ENCODE measurements at regions not wholly inside any gene's neighbourhood (a gene's known extent, or its start where the extent isn't known, plus 50 kb on each side); places are given as distances from the start of the nearest gene placed in this dataset.
"Not testable (repeated sequence)": the region's sequence is repeated elsewhere in the genome, so short reads cannot be mapped to it uniquely, and the experiment has no call there.

DNA sequence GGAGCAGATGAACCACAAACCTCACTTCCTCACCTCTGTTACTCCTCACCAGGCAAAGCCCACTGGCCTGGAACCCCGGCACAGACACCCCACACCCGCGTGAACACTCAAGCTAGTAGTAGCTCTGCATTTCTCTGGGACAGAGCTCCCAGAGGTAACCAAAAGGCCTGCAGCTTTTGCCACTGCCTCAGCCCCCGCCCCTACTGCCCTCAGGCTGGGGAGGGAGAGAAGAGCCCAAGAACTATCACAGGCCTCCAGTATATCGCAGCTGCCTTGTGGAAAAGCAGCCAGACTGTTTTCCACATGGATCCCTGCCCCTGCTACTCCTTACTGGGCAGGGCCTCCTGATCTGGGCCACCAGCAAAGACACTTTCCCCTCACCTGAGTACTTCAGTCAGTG, 728.7 kb upstream of the ACTRT1 start:
- no peak for DNase-seq (ENCODE audit: low read depth in 2 of 2)

DNA sequence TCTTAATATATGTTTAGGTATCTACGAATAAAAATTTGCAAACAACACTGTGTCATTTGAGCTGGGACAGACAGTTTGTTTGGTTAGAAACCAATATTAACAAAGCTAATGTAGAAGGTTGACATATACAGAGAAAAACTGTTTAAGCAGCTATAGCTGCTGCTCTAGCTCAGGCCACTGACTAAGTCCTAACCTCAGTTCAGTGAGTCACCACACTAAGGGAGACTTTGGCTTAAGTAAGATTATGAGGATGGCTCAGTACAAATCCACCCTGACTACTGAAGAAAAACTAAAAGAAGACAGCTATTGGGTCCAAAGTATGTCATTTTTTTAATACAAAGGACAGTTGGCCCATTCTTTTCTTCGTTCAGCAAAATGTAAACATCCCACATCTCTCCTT, 717.3 kb upstream of the ACTRT1 start:
- DNase-seq (ENCODE audit: low read depth in 2 of 2), result no peak

DNA sequence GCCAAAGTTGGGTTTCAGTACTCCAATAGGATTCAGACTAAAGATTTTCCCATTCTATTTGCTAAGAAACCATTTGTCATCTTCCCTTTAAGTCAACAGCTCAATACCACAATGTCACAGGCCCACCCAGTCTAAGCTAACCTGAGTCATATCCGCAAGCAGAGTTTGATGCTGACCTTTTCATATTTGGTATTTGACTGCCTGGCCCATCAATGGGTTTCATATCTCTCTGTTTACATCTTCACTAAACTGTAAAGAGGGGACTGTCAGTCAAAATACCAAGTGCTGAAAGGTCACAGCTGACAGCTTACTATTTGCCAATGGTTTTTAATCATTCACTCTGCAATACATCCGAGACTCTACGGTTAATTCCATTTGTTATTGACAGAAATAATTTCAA, 707.5 kb upstream of the ACTRT1 start:
- DNase-seq (ENCODE audit: low read depth in 2 of 2), result no peak

- DNase-seq (ENCODE audit: low read depth in 2 of 2), result no peak
These were observed 707.0 kb upstream of the ACTRT1 start for GRCh38 chrX:128759177-128759576.

DNA sequence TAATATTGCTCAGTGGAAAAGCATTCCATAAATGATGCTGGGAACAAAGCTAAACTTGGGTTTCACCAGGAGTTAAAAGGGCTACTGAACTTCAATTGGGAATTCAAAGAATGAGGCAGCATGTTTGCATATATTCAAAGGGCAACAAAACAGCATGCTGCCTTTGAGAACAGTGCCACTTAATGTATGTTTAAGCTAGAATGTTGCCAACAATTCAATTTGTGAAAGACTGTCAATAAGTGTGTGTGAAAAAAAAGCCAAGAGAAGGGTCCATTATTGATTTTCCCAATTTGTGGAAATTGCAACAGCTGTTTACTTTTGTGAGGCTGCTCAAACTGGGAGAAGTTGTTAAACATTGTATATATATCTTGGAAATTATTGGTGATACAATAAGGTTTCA, 701.9 kb upstream of the ACTRT1 start:
- no peak for DNase-seq (ENCODE audit: low read depth in 2 of 2)

DNA sequence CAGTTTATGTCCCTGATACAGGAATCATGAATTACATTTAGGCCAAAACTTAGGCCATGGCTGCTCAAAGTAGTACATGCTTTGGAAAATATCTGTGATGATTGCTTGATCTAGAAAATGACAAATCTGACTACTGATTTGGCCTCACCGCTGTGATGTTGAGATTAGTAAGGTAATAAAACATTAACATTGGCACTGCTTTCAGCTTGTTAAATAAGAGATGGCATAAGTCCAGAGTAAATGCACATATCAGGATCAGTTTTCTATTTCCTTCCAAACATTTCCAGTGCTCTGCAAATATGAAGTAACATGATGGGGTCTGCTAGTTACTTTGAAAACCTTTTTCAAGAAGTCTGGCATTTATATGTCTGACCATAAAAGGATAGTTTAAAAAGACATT, 687.3 kb upstream of the ACTRT1 start:
- no peak for DNase-seq (ENCODE audit: low read depth in 2 of 2)

DNA sequence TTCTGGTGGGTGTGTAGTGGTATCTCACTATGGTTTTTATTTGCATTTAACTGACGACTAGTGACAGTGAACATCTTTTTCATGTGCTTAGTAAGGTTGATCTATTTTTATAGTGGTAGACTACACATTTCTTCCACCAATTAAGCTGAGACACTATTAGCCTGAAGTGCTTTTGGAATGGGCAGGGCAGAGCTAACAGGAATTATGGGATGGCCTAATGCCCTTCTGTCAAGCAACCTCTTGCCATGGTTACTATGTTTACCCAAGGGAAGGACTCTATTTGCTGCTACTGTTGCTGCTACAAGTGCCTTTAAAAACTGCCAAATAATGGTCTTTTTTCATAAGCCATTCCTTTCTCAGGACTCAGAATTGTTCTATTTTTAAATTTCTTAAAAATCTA, 676.7 kb upstream of the ACTRT1 start:
- DNase-seq (ENCODE audit: low read depth in 2 of 2), result no peak

GRCh38 chrX:128717635-128718578, 665.7 kb upstream of the ACTRT1 start:
- no peak for DNase-seq (ENCODE audit: low read depth in 2 of 2)

DNA sequence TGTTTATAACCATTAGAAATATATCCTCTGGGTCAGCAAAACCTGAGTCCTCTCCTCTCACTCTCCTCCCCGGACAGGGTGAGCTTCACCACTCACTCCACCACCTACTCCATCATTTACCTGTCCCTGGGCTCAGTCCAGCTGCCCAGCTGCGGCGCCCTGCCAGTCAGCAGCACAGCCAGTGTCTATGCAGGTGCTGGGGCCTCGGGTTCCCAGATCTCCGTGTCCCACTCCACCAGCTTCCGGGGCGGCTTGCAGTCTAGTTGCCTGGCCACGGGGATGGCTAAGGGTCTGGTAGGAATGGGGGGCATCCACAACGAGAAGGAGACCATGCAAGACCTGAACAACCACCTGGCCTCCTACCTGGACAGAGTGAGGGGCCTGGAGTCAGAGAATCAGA, 662.2 kb upstream of the ACTRT1 start:
- no peak for DNase-seq (ENCODE audit: low read depth in 2 of 2)

GRCh38 chrX:128699716-128700285, 647.6 kb upstream of the ACTRT1 start:
- no peak for DNase-seq (ENCODE audit: low read depth in 2 of 2)

GRCh38 chrX:128698573-128699181, 646.5 kb upstream of the ACTRT1 start:
- no peak for DNase-seq (ENCODE audit: low read depth in 2 of 2)

GRCh38 chrX:128691872-128692271, 639.7 kb upstream of the ACTRT1 start:
- no peak for DNase-seq (ENCODE audit: low read depth in 2 of 2)

GRCh38 chrX:128685387-128685786, 633.2 kb upstream of the ACTRT1 start:
- no peak for DNase-seq (ENCODE audit: low read depth in 2 of 2)

DNA sequence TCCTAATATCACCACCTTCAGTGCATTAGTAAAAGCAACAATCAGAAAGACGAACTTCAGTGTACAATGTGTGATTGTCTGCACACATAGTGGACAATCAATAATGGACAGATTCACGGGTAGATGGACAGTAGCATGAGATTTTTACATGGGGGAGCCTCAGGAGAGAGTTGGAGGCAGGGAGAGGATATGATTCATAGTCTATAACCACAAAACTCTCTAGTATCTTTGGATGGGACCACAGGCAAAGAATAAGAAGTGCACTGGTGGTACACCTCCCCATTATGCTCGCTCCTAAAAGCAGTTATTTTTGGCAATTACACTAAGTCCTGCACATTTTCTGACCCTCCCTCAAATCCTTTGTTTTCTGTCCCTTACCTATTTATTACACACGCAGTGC, 624.4 kb upstream of the ACTRT1 start:
- DNase-seq (ENCODE audit: low read depth in 2 of 2), result no peak

GRCh38 chrX:128674326-128675086, 622.3 kb upstream of the ACTRT1 start:
- not testable (repeated sequence) for DNase-seq (ENCODE audit: low read depth in 2 of 2)

GRCh38 chrX:128664211-128664610, 612.0 kb upstream of the ACTRT1 start:
- DNase-seq (ENCODE audit: low read depth in 2 of 2), result no peak

- no peak for DNase-seq (ENCODE audit: low read depth in 2 of 2)
These were observed 601.4 kb upstream of the ACTRT1 start for GRCh38 chrX:128653524-128654060.

DNA sequence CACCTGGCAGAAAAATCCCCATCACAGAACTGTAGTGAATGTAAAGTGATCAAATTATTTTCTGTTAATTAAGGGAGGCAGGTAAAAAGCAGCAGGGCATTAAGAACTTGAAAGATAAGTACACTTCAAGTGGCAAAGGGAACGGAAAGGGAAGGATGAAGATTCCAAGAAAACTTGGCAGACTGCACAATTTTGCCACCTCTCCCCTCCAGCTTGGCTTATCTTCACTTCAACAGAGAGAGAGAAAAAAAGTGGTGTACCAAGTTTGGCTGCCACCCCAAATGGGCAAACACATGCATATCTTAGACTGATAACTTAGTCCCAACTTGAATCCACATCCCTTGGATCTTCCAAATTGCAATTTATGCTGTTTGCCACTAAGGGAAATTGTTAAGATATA, 598.1 kb upstream of the ACTRT1 start:
- no peak for DNase-seq (ENCODE audit: low read depth in 2 of 2)

GRCh38 chrX:128634754-128635153, 582.6 kb upstream of the ACTRT1 start:
- DNase-seq (ENCODE audit: low read depth in 2 of 2), result no peak

GRCh38 chrX:128623361-128623760, 571.2 kb upstream of the ACTRT1 start:
- DNase-seq (ENCODE audit: low read depth in 2 of 2), result no peak

DNA sequence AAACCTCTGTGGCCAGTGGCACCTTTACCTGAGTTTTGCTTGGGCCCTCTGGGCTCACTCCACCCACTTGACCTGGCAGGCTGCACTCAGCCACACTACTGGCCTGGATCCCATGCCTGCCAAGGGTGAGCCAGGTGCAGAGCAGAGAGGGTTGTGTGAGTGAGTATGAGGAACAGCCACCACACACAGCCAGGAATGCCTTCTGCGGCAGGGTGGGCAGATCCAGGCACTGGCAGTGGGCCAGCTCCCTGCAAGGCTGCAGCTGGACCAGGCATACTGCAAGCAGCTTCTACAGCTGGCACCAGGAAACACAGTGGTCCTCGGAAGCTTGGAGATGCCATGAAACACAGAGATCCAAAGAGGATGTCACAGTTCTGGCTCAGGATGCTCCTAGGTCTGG, 570.1 kb upstream of the ACTRT1 start:
- no peak for DNase-seq (ENCODE audit: low read depth in 2 of 2)

- no peak for DNase-seq (ENCODE audit: low read depth in 2 of 2)
These were observed 567.3 kb upstream of the ACTRT1 start for GRCh38 chrX:128619490-128619889.
